ENCODE measurements at regions not wholly inside any gene's neighbourhood (a gene's known extent, or its start where the extent isn't known, plus 50 kb on each side); places are given as distances from the start of the nearest gene placed in this dataset.

DNA sequence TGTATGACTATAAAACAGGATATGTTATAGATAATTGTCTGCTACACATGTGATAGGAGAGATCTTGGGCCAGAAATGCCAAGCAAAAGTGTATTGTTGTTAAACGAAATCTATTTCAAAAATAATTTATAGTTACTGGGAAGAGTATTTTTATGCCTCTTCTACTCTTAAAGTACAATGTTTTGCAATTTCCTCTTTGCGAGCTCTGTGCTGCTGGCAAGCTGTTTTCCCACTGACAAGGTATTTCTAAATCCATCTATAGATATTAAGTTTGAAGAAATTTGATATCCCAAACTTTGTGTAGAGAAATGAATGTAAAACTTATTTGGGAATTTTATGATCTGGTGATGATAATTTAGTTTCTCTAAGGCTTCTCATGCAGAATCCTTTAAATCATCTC lies 63.3 kb upstream of the PTGFR start:
- no peak for DNase-seq

DNA sequence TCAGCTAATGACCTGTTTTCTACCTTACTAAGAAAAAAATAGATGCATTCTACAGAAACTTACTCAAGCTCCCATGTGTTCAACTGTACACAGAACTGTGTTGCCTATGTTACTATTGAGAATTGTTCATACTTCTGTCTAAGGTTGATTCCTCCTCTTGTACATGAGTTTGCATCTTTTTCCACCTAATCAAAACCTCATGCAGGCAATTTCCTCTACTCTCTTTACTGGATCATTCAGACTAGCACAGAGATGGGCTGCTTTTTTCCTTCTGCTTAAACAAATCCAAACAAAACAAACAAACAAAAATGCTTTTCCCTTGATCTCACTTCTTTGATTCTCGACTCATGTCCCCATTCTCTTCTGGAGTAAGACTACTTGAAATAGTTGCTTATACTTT lies 58.8 kb upstream of the PTGFR start:
- peak; percentile 28 for DNase-seq

DNA sequence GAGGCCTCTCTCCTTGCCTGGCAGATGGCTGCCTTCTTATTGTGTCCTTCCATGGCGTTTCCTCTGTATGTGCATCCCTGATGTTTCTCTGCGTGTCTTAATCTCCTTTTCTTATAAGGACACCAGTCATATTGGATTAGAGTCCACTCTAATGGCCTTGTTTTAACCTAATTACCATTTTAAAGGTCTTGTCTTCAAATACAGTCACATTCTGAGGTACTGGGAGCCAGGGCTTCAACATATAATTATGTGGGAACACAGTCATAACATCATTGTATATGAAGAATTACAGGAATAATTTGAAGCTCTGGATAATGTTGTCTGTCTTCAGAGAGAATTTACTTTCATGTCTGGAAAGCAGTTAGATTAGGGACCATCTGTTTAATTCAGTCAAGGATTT lies 56.4 kb upstream of the PTGFR start:
- DNase-seq = no peak

DNA sequence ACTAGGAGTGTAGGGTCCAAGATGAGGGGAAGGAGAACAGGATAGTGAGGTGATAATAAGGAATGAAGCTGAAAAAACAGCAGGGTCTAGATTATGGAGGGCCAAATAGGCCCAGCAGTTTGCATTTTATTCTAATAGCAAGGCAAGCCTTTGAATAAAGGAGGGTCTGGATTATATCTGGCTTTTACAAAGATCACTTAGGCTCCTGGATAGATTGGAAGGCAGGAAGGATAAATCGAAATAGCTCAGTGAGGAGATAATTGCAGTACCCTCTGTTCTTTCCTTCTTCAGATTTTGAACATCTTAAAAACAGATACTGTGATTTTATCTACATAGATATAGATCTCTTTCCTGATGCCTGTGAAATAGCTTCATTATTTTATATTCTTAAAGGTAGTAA lies 53.8 kb upstream of the PTGFR start:
- DNase-seq = no peak

DNA sequence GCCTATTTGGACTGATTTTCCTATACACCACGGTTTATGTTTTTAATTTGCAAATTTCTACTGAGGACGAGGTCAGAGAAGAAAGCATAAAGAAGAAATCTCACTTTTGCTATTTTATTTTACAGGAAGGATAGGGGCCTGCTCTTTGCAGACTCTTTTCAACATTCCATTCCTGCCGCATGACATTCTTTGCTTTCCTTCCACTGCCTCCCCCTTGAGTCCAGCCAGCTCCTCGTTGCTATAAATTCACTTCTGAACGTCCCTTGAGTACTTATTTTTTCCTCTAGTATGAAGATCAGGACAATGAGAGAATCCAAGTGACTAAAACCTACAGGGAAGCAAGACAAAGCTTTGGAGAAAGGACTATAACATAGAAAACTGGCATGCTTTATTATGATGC lies 53.4 kb upstream of the PTGFR start:
- DNase-seq = peak; percentile 63

DNA sequence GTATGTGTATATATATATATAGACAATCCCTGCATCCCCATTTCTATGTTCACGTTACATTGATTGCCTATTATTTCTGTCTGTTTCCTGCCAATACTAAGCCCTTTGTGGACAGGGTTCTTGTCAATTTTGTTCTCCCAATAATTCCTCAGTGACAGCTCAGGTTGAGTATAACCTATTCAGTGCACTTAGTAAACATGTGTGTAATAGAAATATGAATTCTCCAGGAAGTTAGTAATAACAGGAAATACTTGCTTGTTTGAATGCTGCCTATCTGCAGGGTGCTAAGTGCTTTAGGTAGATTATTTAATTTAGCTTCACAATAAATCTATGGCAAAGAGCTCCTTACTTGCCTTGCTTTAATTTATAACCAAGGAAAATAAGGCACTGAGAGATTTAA lies 52.8 kb upstream of the PTGFR start:
- DNase-seq = no peak

DNA sequence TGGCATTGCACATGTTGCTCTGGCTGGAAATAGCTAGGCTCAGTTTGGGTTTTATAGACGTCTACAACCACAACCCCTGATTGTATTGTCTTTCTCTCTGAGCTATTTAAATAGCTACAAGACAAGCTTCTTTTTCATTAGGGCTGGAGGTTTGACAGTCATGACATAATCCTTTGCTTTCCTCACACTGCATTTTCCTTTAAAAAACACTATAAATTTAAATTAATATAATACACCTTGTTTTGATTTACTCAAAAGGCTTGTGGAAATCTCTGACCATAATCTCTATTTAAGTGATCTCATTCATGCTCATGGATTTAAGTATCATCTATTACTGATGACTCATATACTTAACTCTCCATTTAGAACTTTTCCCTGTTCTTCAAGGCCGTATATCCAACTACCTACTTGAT lies 50.4 kb upstream of the PTGFR start:
- peak; percentile 85 for DNase-seq

Data from fibroblast of skin of abdomen (primary cell).